ENCODE measurements at regions not wholly inside any gene's neighbourhood (a gene's known extent, or its start where the extent isn't known, plus 50 kb on each side); places are given as distances from the start of the nearest gene placed in this dataset.

- no TSS peak for BruUV-seq (replicated peaks)
- ChIA-PET POLR2A (no interaction called here), CTCF (ENCODE audit: low intra/inter-chr PET ratio, low total read pairs) (no interaction called here)
- no peak overlapping the region for H3K27ac ChIP-seq (ENCODE audit: extremely low read length, insufficient read depth, low read length)
- intact Hi-C loops (cut with micrococcal nuclease; ENCODE audit: unreplicated experiment) (no loop called here), in situ Hi-C loops (cut with HindIII; ENCODE audit: extremely low pct_ligation_motif_present, low pct_unique_long_range_greater_than_20kb) (no loop called here)
- no peak overlapping the region for H2AFZ ChIP-seq (ENCODE audit: low read length)
- FAIRE-seq (no peak), DNase-seq (ENCODE audit: low spot score) (no peak), ATAC-seq (no peak)
- 33% methylated on average over 7 of the region's 9 CpGs for WGBS (ENCODE audit: low lambda C conversion rate)
- peaks cover 3 to 20% of the 10 kb centered on the region in 2 experiments; a peak in 3 of 5 replicates for H3K27me3 ChIP-seq (ENCODE audit: control insufficient read depth in 1 of 2, insufficient read depth in 2 of 2, low read length in 2 of 2)
- no peaks in the 10 kb centered on the region for H3K36me3 ChIP-seq (replicated peaks in 1 of 2; ENCODE audit: control insufficient read depth in 1 of 2, insufficient read depth in 2 of 2, low read length in 2 of 2)
- H3K9me3 ChIP-seq (ENCODE audit: low read length): no peaks in the 10 kb centered on the region
- TF ChIP-seq GABPA (IDR thresholded peaks at IDR 0.05; ENCODE audit: low read depth, low read length) (no peak), GABPA (CRISPR knock-in tag; IDR thresholded peaks at IDR 0.05; ENCODE audit: low read depth) (no peak), ZXDC (CRISPR knock-in tag; IDR thresholded peaks at IDR 0.05) (no peak), RNF219 (CRISPR knock-in tag; IDR thresholded peaks at IDR 0.05) (no peak), ZSCAN25 (CRISPR knock-in tag; IDR thresholded peaks at IDR 0.05) (no peak), CHCHD3 (CRISPR knock-in tag; IDR thresholded peaks at IDR 0.05) (no peak), XRCC5 (optimal IDR thresholded peaks at IDR 0.05; ENCODE audit: low read length) (no peak), AFF4 (CRISPR knock-in tag; IDR thresholded peaks at IDR 0.05) (no peak), RFX3 (CRISPR knock-in tag; IDR thresholded peaks at IDR 0.05) (no peak), ZSCAN22 (CRISPR knock-in tag; IDR thresholded peaks at IDR 0.05) (no peak), EHMT2 (IDR thresholded peaks at IDR 0.05; ENCODE audit: borderline replicate concordance, low read depth, low read length) (no peak), ZNF12 (CRISPR knock-in tag; IDR thresholded peaks at IDR 0.05) (no peak), WIZ (CRISPR knock-in tag; IDR thresholded peaks at IDR 0.05) (no peak), LBX2 (CRISPR knock-in tag; IDR thresholded peaks at IDR 0.05; ENCODE audit: borderline replicate concordance) (no peak)
- no peaks in the 10 kb centered on the region for H3K79me2 ChIP-seq (ENCODE audit: insufficient read depth, low read length)
- no peak overlapping the region for H3K9ac ChIP-seq (ENCODE audit: insufficient read depth, low read depth, low read length)
- H4K20me1 ChIP-seq (ENCODE audit: insufficient read depth, low read length): no peaks in the 10 kb centered on the region
- H3K4me2 ChIP-seq (ENCODE audit: low read depth, low read length): no peak overlapping the region
- no peak overlapping the region for H3K4me3 ChIP-seq (replicated peaks in 1 of 3; ENCODE audit: insufficient read depth in 1 of 3, low read depth in 2 of 3, low read length in 3 of 3)
- H3K4me1 ChIP-seq (ENCODE audit: insufficient read depth, low read length): no peaks in the 10 kb centered on the region
Observed at GRCh38 chr18:78140294-78140693, 839.3 kb upstream of the SALL3 start.

Data from HepG2 (cell line).